ENCODE measurements at regions not wholly inside any gene's neighbourhood (a gene's known extent, or its start where the extent isn't known, plus 50 kb on each side); places are given as distances from the start of the nearest gene placed in this dataset.

DNA sequence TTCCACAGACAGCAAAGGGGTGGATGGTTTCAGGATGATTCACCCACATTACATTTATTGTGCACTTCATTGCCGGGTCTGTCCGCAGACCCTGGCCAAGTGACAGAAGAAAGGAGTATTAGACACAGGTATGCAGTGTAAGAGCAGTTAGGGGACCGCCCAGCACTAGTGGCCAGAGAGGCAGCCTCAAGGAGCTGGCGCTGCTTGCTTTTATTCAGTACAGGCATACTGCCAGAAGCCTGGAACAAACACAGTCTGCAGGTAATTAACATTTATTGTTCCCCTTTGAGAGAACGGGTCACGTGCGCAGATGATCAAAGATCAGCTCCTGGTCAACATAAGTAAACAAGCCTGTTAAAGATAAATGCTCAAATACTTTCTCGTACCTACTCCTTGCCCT is 1639.0 kb upstream of the IGFBP7 start:
- no peak overlapping the region for H2BK15ac ChIP-seq (ENCODE audit: low read depth, poor library complexity, severe bottlenecking)
- no peaks in the 10 kb centered on the region for H3K36me3 ChIP-seq (ENCODE audit: control insufficient read depth in 1 of 2, insufficient read depth in 2 of 2, low read depth in 1 of 2, low read length in 2 of 2)
- no peak overlapping the region for H3K4ac ChIP-seq (ENCODE audit: low read depth in 1 of 2, low read length in 2 of 2)
- H3K9me3 ChIP-seq (ENCODE audit: control insufficient read depth, low read length), result no peaks in the 10 kb centered on the region
- no peak overlapping the region for H4K8ac ChIP-seq (ENCODE audit: low read length)
- no peak overlapping the region for H3K18ac ChIP-seq (ENCODE audit: low read depth in 1 of 2, low read length in 2 of 2)
- H2BK120ac ChIP-seq (ENCODE audit: low read depth, low read length), result no peak overlapping the region
- no peak overlapping the region for H3K9ac ChIP-seq (ENCODE audit: low read length)
- H3K4me2 ChIP-seq (ENCODE audit: low read length, poor library complexity, severe bottlenecking), result no peak overlapping the region
- H2AFZ ChIP-seq (ENCODE audit: low read depth, low read length), result no peak overlapping the region
- H3K27ac ChIP-seq (ENCODE audit: low read length, poor library complexity, severe bottlenecking), result no peak overlapping the region
- H3K27me3 ChIP-seq (ENCODE audit: control insufficient read depth in 1 of 2, insufficient read depth in 1 of 2, low read length in 2 of 2), result no peaks in the 10 kb centered on the region
- no peak for DNase-seq
- no peak overlapping the region for H4K91ac ChIP-seq (ENCODE audit: low read length)
- H3K4me3 ChIP-seq (ENCODE audit: insufficient read depth in 1 of 2, low read depth in 1 of 2, low read length in 2 of 2), result no peak overlapping the region
- no peaks in the 10 kb centered on the region for H3K79me1 ChIP-seq (replicated peaks; ENCODE audit: low read length, poor library complexity, severe bottlenecking)
- H2BK5ac ChIP-seq (ENCODE audit: low read depth, low read length, poor library complexity, severe bottlenecking), result no peak overlapping the region
- no peak overlapping the region for H3K14ac ChIP-seq (ENCODE audit: low read length in 2 of 2)
- H3K4me1 ChIP-seq (ENCODE audit: control insufficient read depth, insufficient read depth, low read depth, low read length), result no peaks in the 10 kb centered on the region
- H3K23ac ChIP-seq (ENCODE audit: low read length in 2 of 2), result no peak overlapping the region
- no peak overlapping the region for H2AK5ac ChIP-seq (ENCODE audit: low read length, severe bottlenecking)
- WGBS, result 88% methylated on average over 8 of the region's 8 CpGs
- H2BK12ac ChIP-seq (ENCODE audit: low read length in 2 of 2), result no peak overlapping the region

DNA sequence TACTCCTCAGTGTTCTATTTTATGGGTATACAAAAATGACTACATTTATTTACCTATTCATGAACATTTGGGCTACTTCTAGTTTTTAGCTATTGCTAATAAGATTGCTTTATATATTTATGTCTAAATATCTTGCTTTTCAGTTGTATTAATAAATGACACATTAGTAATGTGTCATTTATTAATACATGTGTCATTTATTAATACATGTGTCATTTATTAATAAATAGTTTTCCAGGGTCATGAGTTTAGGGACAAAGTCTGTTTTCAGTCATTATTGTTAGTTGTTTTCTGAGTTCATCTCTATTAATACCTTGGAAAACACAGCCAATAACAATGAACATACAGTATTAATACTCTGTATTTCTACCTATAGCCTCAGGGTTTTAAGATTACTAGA is 1630.7 kb upstream of the IGFBP7 start:
- H2BK5ac ChIP-seq (ENCODE audit: low read depth, low read length, poor library complexity, severe bottlenecking), result no peak overlapping the region
- H3K23ac ChIP-seq (ENCODE audit: low read length in 2 of 2), result no peak overlapping the region
- no peaks in the 10 kb centered on the region for H3K27me3 ChIP-seq (ENCODE audit: control insufficient read depth in 1 of 2, insufficient read depth in 1 of 2, low read length in 2 of 2)
- H3K14ac ChIP-seq (ENCODE audit: low read length in 2 of 2), result no peak overlapping the region
- H3K18ac ChIP-seq (ENCODE audit: low read depth in 1 of 2, low read length in 2 of 2), result no peak overlapping the region
- H2BK120ac ChIP-seq (ENCODE audit: low read depth, low read length), result no peak overlapping the region
- no peaks in the 10 kb centered on the region for H3K9me3 ChIP-seq (ENCODE audit: control insufficient read depth, low read length)
- no peak for DNase-seq
- no peaks in the 10 kb centered on the region for H3K36me3 ChIP-seq (ENCODE audit: control insufficient read depth in 1 of 2, insufficient read depth in 2 of 2, low read depth in 1 of 2, low read length in 2 of 2)
- H3K9ac ChIP-seq (ENCODE audit: low read length), result no peak overlapping the region
- no peak overlapping the region for H4K91ac ChIP-seq (ENCODE audit: low read length)
- no peak overlapping the region for H2AFZ ChIP-seq (ENCODE audit: low read depth, low read length)
- H2BK15ac ChIP-seq (ENCODE audit: low read depth, poor library complexity, severe bottlenecking), result no peak overlapping the region
- H2BK12ac ChIP-seq (ENCODE audit: low read length in 2 of 2), result no peak overlapping the region
- H2AK5ac ChIP-seq (ENCODE audit: low read length, severe bottlenecking), result no peak overlapping the region
- no peak overlapping the region for H4K8ac ChIP-seq (ENCODE audit: low read length)
- no peak overlapping the region for H3K4ac ChIP-seq (ENCODE audit: low read depth in 1 of 2, low read length in 2 of 2)
- H3K4me1 ChIP-seq (ENCODE audit: control insufficient read depth, insufficient read depth, low read depth, low read length), result no peaks in the 10 kb centered on the region
- no peak overlapping the region for H3K4me3 ChIP-seq (ENCODE audit: insufficient read depth in 1 of 2, low read depth in 1 of 2, low read length in 2 of 2)
- no peaks in the 10 kb centered on the region for H3K79me1 ChIP-seq (replicated peaks; ENCODE audit: low read length, poor library complexity, severe bottlenecking)
- no peak overlapping the region for H3K4me2 ChIP-seq (ENCODE audit: low read length, poor library complexity, severe bottlenecking)
- no peak overlapping the region for H3K27ac ChIP-seq (ENCODE audit: low read length, poor library complexity, severe bottlenecking)

DNA sequence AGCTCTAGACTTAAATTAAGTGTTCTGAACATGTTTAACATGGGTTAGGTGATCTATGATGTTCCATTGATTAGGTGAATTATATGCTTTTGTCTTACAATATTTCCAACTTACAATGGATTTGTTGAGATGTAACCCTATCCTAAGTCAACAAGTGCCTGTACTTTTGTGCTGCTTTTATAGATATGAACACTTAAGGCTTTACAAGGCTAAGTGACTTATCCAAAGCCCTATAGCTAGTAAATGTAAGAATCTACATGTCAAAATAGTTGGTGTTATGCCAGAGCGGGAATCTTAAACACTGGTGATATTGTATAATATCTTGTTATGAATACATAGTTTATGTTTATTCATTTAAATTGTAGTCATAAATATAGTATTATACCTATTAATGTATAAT is 1629.1 kb upstream of the IGFBP7 start:
- H2BK5ac ChIP-seq (ENCODE audit: low read depth, low read length, poor library complexity, severe bottlenecking), result no peak overlapping the region
- no peak overlapping the region for H3K27ac ChIP-seq (ENCODE audit: low read length, poor library complexity, severe bottlenecking)
- H3K18ac ChIP-seq (ENCODE audit: low read depth in 1 of 2, low read length in 2 of 2), result no peak overlapping the region
- H3K4ac ChIP-seq (ENCODE audit: low read depth in 1 of 2, low read length in 2 of 2), result no peak overlapping the region
- H2BK15ac ChIP-seq (ENCODE audit: low read depth, poor library complexity, severe bottlenecking), result no peak overlapping the region
- no peak overlapping the region for H4K91ac ChIP-seq (ENCODE audit: low read length)
- no peaks in the 10 kb centered on the region for H3K36me3 ChIP-seq (ENCODE audit: control insufficient read depth in 1 of 2, insufficient read depth in 2 of 2, low read depth in 1 of 2, low read length in 2 of 2)
- no peak overlapping the region for H4K8ac ChIP-seq (ENCODE audit: low read length)
- no peak overlapping the region for H2AK5ac ChIP-seq (ENCODE audit: low read length, severe bottlenecking)
- no peaks in the 10 kb centered on the region for H3K79me1 ChIP-seq (replicated peaks; ENCODE audit: low read length, poor library complexity, severe bottlenecking)
- no peak overlapping the region for H2AFZ ChIP-seq (ENCODE audit: low read depth, low read length)
- no peak overlapping the region for H3K9ac ChIP-seq (ENCODE audit: low read length)
- no peak overlapping the region for H3K4me3 ChIP-seq (ENCODE audit: insufficient read depth in 1 of 2, low read depth in 1 of 2, low read length in 2 of 2)
- no peak for DNase-seq
- H2BK120ac ChIP-seq (ENCODE audit: low read depth, low read length), result no peak overlapping the region
- H2BK12ac ChIP-seq (ENCODE audit: low read length in 2 of 2), result no peak overlapping the region
- H3K4me2 ChIP-seq (ENCODE audit: low read length, poor library complexity, severe bottlenecking), result no peak overlapping the region
- no peaks in the 10 kb centered on the region for H3K9me3 ChIP-seq (ENCODE audit: control insufficient read depth, low read length)
- no peak overlapping the region for H3K23ac ChIP-seq (ENCODE audit: low read length in 2 of 2)
- no CpG with 5 or more reads among the region's 1 CpG for WGBS
- no peaks in the 10 kb centered on the region for H3K27me3 ChIP-seq (ENCODE audit: control insufficient read depth in 1 of 2, insufficient read depth in 1 of 2, low read length in 2 of 2)
- H3K14ac ChIP-seq (ENCODE audit: low read length in 2 of 2), result no peak overlapping the region
- H3K4me1 ChIP-seq (ENCODE audit: control insufficient read depth, insufficient read depth, low read depth, low read length), result no peaks in the 10 kb centered on the region

DNA sequence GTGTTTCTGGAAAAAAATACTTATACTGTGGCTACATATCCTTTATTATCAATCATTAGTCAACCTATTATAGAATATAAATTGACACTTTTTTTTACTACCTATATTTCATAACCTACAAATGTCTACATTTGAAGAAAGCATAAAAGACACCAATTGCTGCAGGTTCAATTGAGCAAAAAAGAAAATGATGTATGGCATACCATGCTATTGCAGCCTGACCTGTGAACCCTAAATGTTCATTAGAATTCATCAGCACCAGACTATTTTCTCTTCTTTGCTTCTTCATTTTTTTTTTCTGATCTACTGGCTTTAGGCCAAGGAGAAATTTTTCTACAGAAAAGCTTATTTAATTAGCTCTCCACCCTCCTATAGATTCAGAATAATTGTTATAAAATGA is 1628.2 kb upstream of the IGFBP7 start:
- Histone ChIP-seq H3K18ac (ENCODE audit: low read depth in 1 of 2, low read length in 2 of 2) (no peak overlapping the region), H2BK120ac (ENCODE audit: low read depth, low read length) (no peak overlapping the region), H3K79me1 (replicated peaks; ENCODE audit: low read length, poor library complexity, severe bottlenecking) (no peaks in the 10 kb centered on the region), H3K36me3 (ENCODE audit: control insufficient read depth in 1 of 2, insufficient read depth in 2 of 2, low read depth in 1 of 2, low read length in 2 of 2) (no peaks in the 10 kb centered on the region), H2BK5ac (ENCODE audit: low read depth, low read length, poor library complexity, severe bottlenecking) (no peak overlapping the region), H4K91ac (ENCODE audit: low read length) (no peak overlapping the region), H2BK15ac (ENCODE audit: low read depth, poor library complexity, severe bottlenecking) (no peak overlapping the region), H3K9ac (ENCODE audit: low read length) (no peak overlapping the region), H3K27ac (ENCODE audit: low read length, poor library complexity, severe bottlenecking) (no peak overlapping the region), H2AFZ (ENCODE audit: low read depth, low read length) (no peak overlapping the region), H3K4me3 (ENCODE audit: insufficient read depth in 1 of 2, low read depth in 1 of 2, low read length in 2 of 2) (no peak overlapping the region), H3K23ac (ENCODE audit: low read length in 2 of 2) (no peak overlapping the region), H3K4me2 (ENCODE audit: low read length, poor library complexity, severe bottlenecking) (no peak overlapping the region), H2AK5ac (ENCODE audit: low read length, severe bottlenecking) (no peak overlapping the region), H3K9me3 (ENCODE audit: control insufficient read depth, low read length) (no peaks in the 10 kb centered on the region), H3K4ac (ENCODE audit: low read depth in 1 of 2, low read length in 2 of 2) (no peak overlapping the region), H2BK12ac (ENCODE audit: low read length in 2 of 2) (no peak overlapping the region), H3K14ac (ENCODE audit: low read length in 2 of 2) (no peak overlapping the region), H3K27me3 (ENCODE audit: control insufficient read depth in 1 of 2, insufficient read depth in 1 of 2, low read length in 2 of 2) (no peaks in the 10 kb centered on the region), H4K8ac (ENCODE audit: low read length) (no peak overlapping the region), H3K4me1 (ENCODE audit: control insufficient read depth, insufficient read depth, low read depth, low read length) (no peaks in the 10 kb centered on the region)
- DNase-seq, result no peak

Data from mesenchymal stem cell (in vitro differentiated cells and primary cell).